Peyer's patch (tissue), 4 donors: ENCODE measurements at regions not wholly inside any gene's neighbourhood (a gene's known extent, or its start where the extent isn't known, plus 50 kb on each side); places are given as distances from the start of the nearest gene placed in this dataset.

Source experiments
- DNase-seq, 3 donors: peaks; one replicate each; pipeline ENCODE4 v3.0.0-alpha.2; 2017 to 2019
- H3K27ac ChIP-seq, 4 donors: fragments of 200-600 bp; sonication (generic); one replicate each; pipeline ENCODE4 v1.5.1; 2016 to 2019
- H3K27me3 ChIP-seq, 2 donors: fragments of 200-600 bp; sonication (generic); one replicate each; pipeline ENCODE4 v1.5.1; 2019
- H3K36me3 ChIP-seq, 3 donors: fragments of 200-600 bp; sonication (generic); one replicate each; pipeline ENCODE4 v1.5.1; 2016 to 2019
- H3K4me1 ChIP-seq, 4 donors: fragments of 200-600 bp; sonication (generic); one replicate each; pipeline ENCODE4 v1.5.1; 2016 to 2019
- H3K4me3 ChIP-seq, 4 donors: fragments of 200-600 bp; sonication (generic); 1 replicate in 3 of 4; 2 replicates in 1 of 4; pipeline ENCODE4 v1.5.1; 2016 to 2019; ENCODE audit warnings: mild to moderate bottlenecking in 1 of 4
- H3K9me3 ChIP-seq, 4 donors: fragments of 200-600 bp; sonication (generic); one replicate each; pipeline ENCODE4 v1.5.1; 2016 to 2019; ENCODE audit warnings: mild to moderate bottlenecking in 1 of 4
- POLR2A ChIP-seq, 2 donors: fragments of 450-650 bp; IDR thresholded peaks; one replicate each; pipeline ENCODE4 v1.5.1; 2017; ENCODE audit warnings: antibody characterized with exemption in 2 of 2, mild to moderate bottlenecking in 2 of 2, moderate library complexity in 2 of 2
- TF ChIP-seq, protein P1 (sequence below), 6 experiments: fragments of 450-650 bp in 4 of 6; fragments of 200-600 bp in 2 of 6; sonication (generic) in 1 of 6; IDR thresholded peaks; one replicate each; pipeline ENCODE4 v1.5.1; 2017 to 2019; ENCODE audit warnings: antibody characterized with exemption in 6 of 6, mild to moderate bottlenecking in 3 of 6, moderate library complexity in 1 of 6

DNA sequence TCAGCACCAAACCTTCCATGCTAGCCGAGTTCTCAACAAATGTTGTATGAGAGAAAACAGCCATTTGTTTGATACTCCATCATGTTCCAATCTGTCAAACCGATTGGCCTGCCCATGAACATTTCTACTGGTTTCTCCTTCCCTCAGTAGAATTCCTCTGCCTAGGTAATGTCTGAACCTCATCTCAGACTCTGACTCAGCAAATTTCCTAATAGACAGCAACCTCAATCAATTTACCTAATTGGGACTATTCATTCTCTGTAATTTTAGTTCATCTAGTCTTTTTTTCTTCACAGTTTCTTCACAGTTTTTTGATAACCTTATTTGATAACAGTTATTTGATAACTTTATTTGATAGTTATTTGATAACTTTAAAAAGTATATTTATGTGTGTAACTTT, 585.1 kb downstream of the DNAJB9 start:
- Histone ChIP-seq H3K4me1 (no peaks in the 10 kb centered on the region), H3K27ac (no peak overlapping the region), H3K4me3 (no peak overlapping the region), H3K36me3 (no peaks in the 10 kb centered on the region), H3K27me3 (no peaks in the 10 kb centered on the region), H3K9me3 (peaks cover 0 to 2% (median 0%) of the 10 kb centered on the region in 4 donors)
- no peak for TF ChIP-seq POLR2A (IDR thresholded peaks at IDR 0.05)
- TF ChIP-seq, protein P1, sequence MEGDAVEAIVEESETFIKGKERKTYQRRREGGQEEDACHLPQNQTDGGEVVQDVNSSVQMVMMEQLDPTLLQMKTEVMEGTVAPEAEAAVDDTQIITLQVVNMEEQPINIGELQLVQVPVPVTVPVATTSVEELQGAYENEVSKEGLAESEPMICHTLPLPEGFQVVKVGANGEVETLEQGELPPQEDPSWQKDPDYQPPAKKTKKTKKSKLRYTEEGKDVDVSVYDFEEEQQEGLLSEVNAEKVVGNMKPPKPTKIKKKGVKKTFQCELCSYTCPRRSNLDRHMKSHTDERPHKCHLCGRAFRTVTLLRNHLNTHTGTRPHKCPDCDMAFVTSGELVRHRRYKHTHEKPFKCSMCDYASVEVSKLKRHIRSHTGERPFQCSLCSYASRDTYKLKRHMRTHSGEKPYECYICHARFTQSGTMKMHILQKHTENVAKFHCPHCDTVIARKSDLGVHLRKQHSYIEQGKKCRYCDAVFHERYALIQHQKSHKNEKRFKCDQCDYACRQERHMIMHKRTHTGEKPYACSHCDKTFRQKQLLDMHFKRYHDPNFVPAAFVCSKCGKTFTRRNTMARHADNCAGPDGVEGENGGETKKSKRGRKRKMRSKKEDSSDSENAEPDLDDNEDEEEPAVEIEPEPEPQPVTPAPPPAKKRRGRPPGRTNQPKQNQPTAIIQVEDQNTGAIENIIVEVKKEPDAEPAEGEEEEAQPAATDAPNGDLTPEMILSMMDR (IDR thresholded peaks at IDR 0.05), result no peak
- no peak for DNase-seq

DNA sequence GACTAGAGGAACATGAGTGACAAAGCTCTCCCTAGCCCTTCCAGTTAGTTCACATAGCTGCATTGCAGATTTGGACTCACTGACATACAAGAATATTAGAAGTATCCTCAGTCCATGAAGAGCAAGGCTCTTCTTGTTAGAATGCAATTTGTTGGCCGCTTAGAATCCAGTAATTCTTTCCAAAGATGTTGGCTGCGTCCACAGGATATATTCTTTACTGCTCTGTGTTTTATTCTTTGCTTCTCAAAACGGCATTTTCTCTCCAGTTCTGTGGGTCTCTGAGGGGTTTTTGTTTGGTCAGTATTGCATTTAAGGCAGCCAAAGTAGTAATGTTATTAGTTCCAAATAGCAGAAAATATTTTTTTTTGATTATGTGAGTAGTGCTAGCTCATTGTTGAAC, 588.6 kb downstream of the DNAJB9 start:
- H3K27me3 ChIP-seq, result no peaks in the 10 kb centered on the region
- H3K9me3 ChIP-seq, result peaks cover 0 to 2% (median 0%) of the 10 kb centered on the region in 4 donors
- no peaks in the 10 kb centered on the region for H3K4me1 ChIP-seq
- no peak overlapping the region for H3K27ac ChIP-seq
- H3K36me3 ChIP-seq, result no peaks in the 10 kb centered on the region
- no peak overlapping the region for H3K4me3 ChIP-seq
- TF ChIP-seq, protein P1 (IDR thresholded peaks at IDR 0.05), result no peak
- TF ChIP-seq POLR2A (IDR thresholded peaks at IDR 0.05), result no peak
- DNase-seq, result no peak

DNA sequence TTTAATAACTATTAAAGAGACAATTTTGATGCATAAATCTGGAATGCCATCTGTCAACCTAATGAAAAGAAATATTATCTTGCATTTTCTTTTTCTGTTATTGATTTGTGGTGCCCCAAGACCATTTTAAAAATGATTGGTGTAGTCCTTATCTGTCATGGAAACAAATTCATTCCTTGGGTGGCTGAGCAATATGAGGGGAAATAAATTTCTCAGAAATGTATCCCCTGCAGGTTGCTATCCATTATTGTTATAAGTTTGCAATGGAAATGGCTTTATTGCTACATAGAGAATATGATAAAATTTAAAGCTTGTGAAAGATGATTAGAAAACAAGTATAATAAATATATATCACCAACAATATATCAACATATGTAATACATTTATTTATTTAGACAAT, 607.0 kb downstream of the DNAJB9 start:
- Histone ChIP-seq H3K4me3 (no peak overlapping the region), H3K36me3 (no peaks in the 10 kb centered on the region), H3K27ac (no peak overlapping the region), H3K9me3 (no peaks in the 10 kb centered on the region), H3K4me1 (no peaks in the 10 kb centered on the region), H3K27me3 (no peaks in the 10 kb centered on the region)
- no peak for TF ChIP-seq POLR2A (IDR thresholded peaks at IDR 0.05)
- TF ChIP-seq, protein P1 (IDR thresholded peaks at IDR 0.05), result no peak
- DNase-seq, result no peak

DNA sequence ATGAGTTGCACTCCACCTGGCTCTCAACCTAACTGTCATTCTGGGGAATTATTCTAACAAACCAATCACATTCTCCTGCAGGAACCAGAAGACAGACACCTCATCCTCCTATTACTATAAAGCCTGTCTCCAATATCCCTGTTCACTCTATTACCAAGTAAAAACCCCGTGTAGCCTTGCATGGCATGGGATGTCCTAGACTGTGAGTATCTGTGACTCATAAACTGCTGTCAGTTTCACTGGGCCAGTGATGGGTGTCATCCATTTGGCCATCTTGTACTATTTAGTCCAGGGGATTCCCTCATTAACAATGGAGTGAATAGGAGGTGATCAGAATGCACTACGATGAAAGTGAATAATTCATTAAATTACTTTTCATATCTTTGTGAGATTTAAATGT, 608.7 kb downstream of the DNAJB9 start:
- TF ChIP-seq POLR2A (IDR thresholded peaks at IDR 0.05), result no peak
- TF ChIP-seq, protein P1 (IDR thresholded peaks at IDR 0.05), result no peak

DNA sequence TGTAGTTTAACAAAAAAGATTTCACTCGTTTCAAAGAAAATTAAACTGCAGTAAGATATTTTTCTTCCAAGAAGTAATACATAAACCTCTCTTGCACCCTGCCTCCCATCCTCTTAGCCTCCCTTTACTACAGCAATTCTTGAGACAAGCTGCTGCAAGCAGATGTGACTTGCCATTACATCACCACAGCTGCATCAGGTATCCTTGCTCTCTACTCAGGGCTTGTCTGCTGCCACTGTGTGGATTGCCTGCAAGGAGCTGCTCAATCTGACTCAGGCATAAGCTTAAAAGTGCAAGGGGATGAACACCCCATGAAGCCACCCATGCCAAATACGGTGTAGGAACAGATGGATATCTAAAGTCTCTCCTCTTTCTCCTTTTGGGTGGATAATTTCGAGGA, 609.9 kb downstream of the DNAJB9 start:
- Histone ChIP-seq H3K36me3 (no peaks in the 10 kb centered on the region), H3K4me3 (no peak overlapping the region), H3K27ac (no peak overlapping the region), H3K27me3 (no peaks in the 10 kb centered on the region), H3K4me1 (no peaks in the 10 kb centered on the region), H3K9me3 (peaks cover 0 to 3% (median 0%) of the 10 kb centered on the region in 4 donors)
- no peak for TF ChIP-seq POLR2A (IDR thresholded peaks at IDR 0.05)
- DNase-seq, result no peak

More for the DNA sequence above, 608.7 kb downstream of the DNAJB9 start:
- Histone ChIP-seq H3K36me3 (no peaks in the 10 kb centered on the region), H3K9me3 (peaks cover 0 to 3% (median 0%) of the 10 kb centered on the region in 4 donors), H3K27ac (no peak overlapping the region), H3K4me1 (no peaks in the 10 kb centered on the region), H3K27me3 (no peaks in the 10 kb centered on the region), H3K4me3 (no peak overlapping the region)
- no peak for DNase-seq

DNA sequence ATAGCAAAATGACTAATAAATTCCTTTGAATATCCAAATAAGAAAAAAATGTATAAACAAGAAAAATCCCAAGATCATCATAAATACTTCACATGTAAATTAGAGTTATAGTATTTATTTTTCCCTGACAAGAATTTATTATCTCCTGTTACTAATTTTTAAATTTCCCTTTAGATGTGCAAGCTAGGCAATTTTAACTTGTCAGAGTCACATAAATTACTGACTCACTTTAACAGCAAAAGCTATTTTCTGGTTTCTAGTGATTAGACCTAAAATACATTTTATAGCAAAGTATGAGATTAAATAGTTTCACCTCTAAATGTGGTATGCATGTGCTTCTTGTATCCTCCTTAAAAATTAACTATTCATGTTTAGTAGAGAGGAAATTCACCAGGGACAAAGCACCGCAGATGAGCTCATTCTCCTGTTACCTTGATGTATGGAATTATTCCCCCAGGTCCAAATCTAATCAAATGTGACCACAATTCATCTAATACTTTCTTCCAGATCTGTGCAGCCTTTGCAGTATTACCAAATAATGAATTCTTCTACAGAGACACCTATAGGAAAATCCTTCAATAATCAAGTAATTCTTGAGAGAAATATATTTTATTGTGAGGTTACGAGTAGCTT, 621.2 kb downstream of the DNAJB9 start:
- no peak for DNase-seq
- Histone ChIP-seq H3K4me1 (no peaks in the 10 kb centered on the region), H3K36me3 (no peaks in the 10 kb centered on the region), H3K27ac (no peak overlapping the region), H3K9me3 (no peaks in the 10 kb centered on the region), H3K27me3 (no peaks in the 10 kb centered on the region), H3K4me3 (no peak overlapping the region)
- no peak for TF ChIP-seq POLR2A (IDR thresholded peaks at IDR 0.05)
- TF ChIP-seq, protein P1 (IDR thresholded peaks at IDR 0.05), result no peak
